HepG2 (cell line): ENCODE measurements at regions not wholly inside any gene's neighbourhood (a gene's known extent, or its start where the extent isn't known, plus 50 kb on each side); places are given as distances from the start of the nearest gene placed in this dataset.

Source experiments
- ATAC-seq: fragments of 200-7000 bp; cut with Tn5 transposase; 3 replicates; pipeline ENCODE4 v1.9.1; 2020; ENCODE audit warnings: mild to moderate bottlenecking, moderate library complexity
- BruUV-seq: library from RNA; stranded (reverse); fragments of 400-500 nt; replicated peaks from 2 replicates; lab custom pipeline; 2021; lab: Mats Ljungman, UMichigan
- CTCF ChIA-PET: fragments of 300-600 bp; formaldehyde crosslinking; extraction: SDS; loops from one replicate; lab custom pipeline; 2021; ENCODE audit warnings: low total read pairs, inconsistent platforms, low intra/inter-chr PET ratio; lab: Yijun Ruan, JAX
- POLR2A ChIA-PET: fragments of 350-600 bp; sonication (Branson Sonifier 250); formaldehyde crosslinking; loops from one replicate; lab custom pipeline; 2020; ENCODE audit warnings: antibody characterized with exemption, inconsistent platforms; lab: Yijun Ruan, JAX
- DNase-seq: peaks from one replicate; pipeline ENCODE4 v3.0.0-alpha.2; 2015; ENCODE audit warnings: low spot score
- FAIRE-seq: peaks from 3 replicates; lab custom pipeline; 2011; peaks lifted over from hg19 to GRCh38; lab: Jason Lieb, UNC
- H2AFZ ChIP-seq: one replicate; pipeline ENCODE4 v1.6.1; 2011; ENCODE audit warnings: low read length, inconsistent platforms
- H3K27ac ChIP-seq: fragments of 300-600 bp; 3 replicates; pipeline ENCODE4 v1.8.0; 2011; ENCODE audit warnings: mixed run types, mild to moderate bottlenecking, mixed read lengths, low read length, inconsistent platforms; ENCODE audit not compliant: insufficient read depth; ENCODE audit errors: extremely low read length
- H3K27me3 ChIP-seq, 2 experiments: fragments of 200-600 bp in 1 of 2; 2 replicates in 1 of 2; 3 replicates in 1 of 2; pipeline versions ENCODE4 v1.6.0 to v1.8.0; 2011; ENCODE audit warnings: low read length in 2 of 2, mild to moderate bottlenecking in 2 of 2, moderate library complexity in 2 of 2, inconsistent platforms in 1 of 2; ENCODE audit not compliant: insufficient read depth in 2 of 2, control insufficient read depth in 1 of 2
- H3K36me3 ChIP-seq, 2 experiments: fragments of 200-600 bp in 1 of 2; replicated peaks in 1 of 2; 2 replicates in 1 of 2; 3 replicates in 1 of 2; pipeline versions ENCODE4 v1.5.1 to v1.8.0; 2011; ENCODE audit warnings: low read length in 2 of 2, inconsistent platforms in 1 of 2; ENCODE audit not compliant: insufficient read depth in 2 of 2, control insufficient read depth in 1 of 2
- H3K4me1 ChIP-seq: 2 replicates; pipeline ENCODE4 v1.5.1; 2012; ENCODE audit warnings: low read length, inconsistent platforms; ENCODE audit not compliant: insufficient read depth
- H3K4me2 ChIP-seq: 2 replicates; pipeline ENCODE4 v1.6.0; 2011; ENCODE audit warnings: low read depth, low read length, inconsistent platforms
- H3K4me3 ChIP-seq, 3 experiments: fragments of 200-600 bp in 1 of 3; sonication (generic), shearing (Covaris generic) in 1 of 3; replicated peaks in 1 of 3; 2 replicates each; pipeline ENCODE4 v1.5.1; 2011 to 2016; ENCODE audit warnings: low read length in 3 of 3, inconsistent platforms in 2 of 3, low read depth in 2 of 3, mild to moderate bottlenecking in 2 of 3, control low read depth in 1 of 3, mixed read lengths in 1 of 3; ENCODE audit not compliant: insufficient read depth in 1 of 3
- H3K79me2 ChIP-seq: one replicate; pipeline ENCODE4 v1.6.1; 2011; ENCODE audit warnings: low read length, inconsistent platforms; ENCODE audit not compliant: insufficient read depth
- H3K9ac ChIP-seq: 2 replicates; pipeline ENCODE4 v1.6.0; 2011; ENCODE audit warnings: mild to moderate bottlenecking, low read depth, low read length, inconsistent platforms; ENCODE audit not compliant: insufficient read depth
- H3K9me3 ChIP-seq: 2 replicates; pipeline ENCODE4 v1.5.1; 2012; ENCODE audit warnings: mild to moderate bottlenecking, low read length
- H4K20me1 ChIP-seq: 2 replicates; pipeline ENCODE4 v1.6.0; 2011; ENCODE audit warnings: inconsistent platforms, mild to moderate bottlenecking, low read length, moderate library complexity; ENCODE audit not compliant: insufficient read depth
- ELF4 ChIP-seq: sonication (generic); formaldehyde crosslinking; IDR thresholded peaks from 2 replicates; pipeline ENCODE4 v1.5.0; 2020; ENCODE audit warnings: missing genetic modification reagents, mild to moderate bottlenecking, moderate library complexity, borderline replicate concordance
- NFKBIZ ChIP-seq: IDR thresholded peaks from 2 replicates; pipeline ENCODE4 v1.6.1; 2018; ENCODE audit warnings: missing genetic modification reagents, missing compliant biosample characterization
- PLRG1 ChIP-seq: fragments of 450-650 bp; conservative IDR thresholded peaks from 2 replicates; pipeline ENCODE4 v1.6.1; 2016
- REXO4 ChIP-seq: sonication (generic); formaldehyde crosslinking; IDR thresholded peaks from 2 replicates; pipeline ENCODE4 v1.8.0; 2022; ENCODE audit warnings: missing genetic modification reagents, mild to moderate bottlenecking, borderline replicate concordance
- SP140L ChIP-seq: sonication (generic); formaldehyde crosslinking; IDR thresholded peaks from 2 replicates; pipeline ENCODE4 v1.4.0; 2020; ENCODE audit warnings: missing genetic modification reagents, borderline replicate concordance
- TARDBP ChIP-seq: sonication (generic); formaldehyde crosslinking; IDR thresholded peaks from 2 replicates; pipeline ENCODE4 v1.8.0; 2022; ENCODE audit warnings: mild to moderate bottlenecking, missing genetic modification reagents
- TEAD2 ChIP-seq: sonication (generic); formaldehyde crosslinking; IDR thresholded peaks from 2 replicates; pipeline ENCODE4 v1.9.0; 2021; ENCODE audit warnings: missing genetic modification reagents
- ZNF24 ChIP-seq: fragments of 450-650 bp; IDR thresholded peaks from 2 replicates; pipeline ENCODE4 v1.6.1; 2017; ENCODE audit warnings: antibody characterized with exemption, mild to moderate bottlenecking
- ZNF333 ChIP-seq: sonication (generic); formaldehyde crosslinking; IDR thresholded peaks from 2 replicates; pipeline ENCODE4 v1.4.0; 2020; ENCODE audit warnings: mild to moderate bottlenecking, missing genetic modification reagents, borderline replicate concordance
- ZNF530 ChIP-seq: sonication (generic); formaldehyde crosslinking; IDR thresholded peaks from 2 replicates; pipeline ENCODE4 v1.5.0; 2020; ENCODE audit warnings: low read depth, mild to moderate bottlenecking, missing genetic modification reagents
- ZNF816 ChIP-seq: sonication (generic); formaldehyde crosslinking; IDR thresholded peaks from 2 replicates; pipeline ENCODE4 v1.8.0; 2022; ENCODE audit warnings: missing genetic modification reagents, mild to moderate bottlenecking, borderline replicate concordance
- WGBS: methylation state at CpG from one replicate; pipeline ENCODE4 v1.1.6; 2017; ENCODE audit warnings: low lambda C conversion rate; 5-methylcytosine and 5-hydroxymethylcytosine counted together
- in situ Hi-C: cut with HindIII; loops from 2 replicates; pipeline ENCODE4 v1.10.0; 2017; ENCODE audit warnings: low pct_unique_long_range_greater_than_20kb; ENCODE audit not compliant: extremely low pct_ligation_motif_present
- intact Hi-C: fragments of 100-400 bp; cut with micrococcal nuclease; formaldehyde crosslinking; loops from one replicate; pipeline ENCODE4 v1.10.0; 2022; ENCODE audit not compliant: unreplicated experiment
- TF ChIP-seq, protein P1 (sequence below): IDR thresholded peaks from 2 replicates; pipeline ENCODE4 v1.6.1; 2016
- TF ChIP-seq, protein P2 (sequence below): sonication (generic); formaldehyde crosslinking; IDR thresholded peaks from 2 replicates; pipeline ENCODE4 v1.4.0; 2020; ENCODE audit warnings: mild to moderate bottlenecking, missing genetic modification reagents
- TF ChIP-seq, protein P3 (sequence below): IDR thresholded peaks from 2 replicates; pipeline ENCODE4 v1.6.1; 2016; ENCODE audit warnings: missing compliant biosample characterization, missing genetic modification reagents, borderline replicate concordance
- TF ChIP-seq, protein P4 (sequence below): sonication (generic); formaldehyde crosslinking; IDR thresholded peaks from 2 replicates; pipeline ENCODE4 v1.4.0; 2020; ENCODE audit warnings: mild to moderate bottlenecking, low read depth, missing genetic modification reagents
- TF ChIP-seq, protein P5 (sequence below): sonication (generic); formaldehyde crosslinking; conservative IDR thresholded peaks from 2 replicates; pipeline ENCODE4 v1.4.0; 2020; ENCODE audit warnings: missing genetic modification reagents

DNA sequence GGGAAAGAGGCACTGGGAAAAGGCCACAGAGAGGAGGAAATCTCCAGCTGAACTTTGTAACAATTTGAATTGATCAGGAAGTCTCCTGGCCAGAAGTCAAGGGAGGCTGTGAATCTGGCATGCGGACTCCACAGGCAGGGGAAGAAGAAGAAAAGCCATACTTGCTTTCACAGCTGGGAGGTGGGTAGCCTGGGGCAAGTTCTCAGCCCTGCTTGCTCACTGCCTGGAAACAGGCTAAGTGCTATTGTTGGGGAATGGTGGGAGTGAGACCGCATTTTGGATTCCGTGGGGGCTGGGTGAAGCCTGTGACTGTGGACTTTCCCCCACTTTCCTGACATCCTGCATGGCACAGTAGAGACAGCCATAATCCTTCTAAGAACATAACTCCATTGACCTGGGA lies 168.8 kb upstream of the CD96 start:
- Histone ChIP-seq H3K9ac (no peak overlapping the region), H3K4me3 (no peak overlapping the region), H3K9me3 (peaks cover 13% of the 10 kb centered on the region), H4K20me1 (no peaks in the 10 kb centered on the region), H3K79me2 (no peaks in the 10 kb centered on the region), H3K27me3 (no peaks in the 10 kb centered on the region), H3K4me2 (no peak overlapping the region), H3K36me3 (no peaks in the 10 kb centered on the region), H2AFZ (no peak overlapping the region), H3K4me1 (no peaks in the 10 kb centered on the region), H3K27ac (no peak overlapping the region)
- POLR2A ChIA-PET = no interaction called here
- in situ Hi-C loops (no loop called here), intact Hi-C loops (no loop called here)
- TF ChIP-seq, protein P1, sequence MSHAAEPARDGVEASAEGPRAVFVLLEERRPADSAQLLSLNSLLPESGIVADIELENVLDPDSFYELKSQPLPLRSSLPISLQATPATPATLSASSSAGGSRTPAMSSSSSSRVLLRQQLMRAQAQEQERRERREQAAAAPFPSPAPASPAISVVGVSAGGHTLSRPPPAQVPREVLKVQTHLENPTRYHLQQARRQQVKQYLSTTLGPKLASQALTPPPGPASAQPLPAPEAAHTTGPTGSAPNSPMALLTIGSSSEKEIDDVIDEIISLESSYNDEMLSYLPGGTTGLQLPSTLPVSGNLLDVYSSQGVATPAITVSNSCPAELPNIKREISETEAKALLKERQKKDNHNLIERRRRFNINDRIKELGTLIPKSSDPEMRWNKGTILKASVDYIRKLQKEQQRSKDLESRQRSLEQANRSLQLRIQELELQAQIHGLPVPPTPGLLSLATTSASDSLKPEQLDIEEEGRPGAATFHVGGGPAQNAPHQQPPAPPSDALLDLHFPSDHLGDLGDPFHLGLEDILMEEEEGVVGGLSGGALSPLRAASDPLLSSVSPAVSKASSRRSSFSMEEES (CRISPR knock-in tag) = no peak
- TF ChIP-seq SP140L (CRISPR knock-in tag) (no peak), ZNF530 (no peak), TARDBP (CRISPR knock-in tag) (no peak), ZNF816 (CRISPR knock-in tag) (no peak), ELF4 (no peak), REXO4 (CRISPR knock-in tag) (no peak), ZNF333 (CRISPR knock-in tag) (no peak), ZNF24 (no peak), TEAD2 (CRISPR knock-in tag) (no peak), PLRG1 (no peak), NFKBIZ (no peak)
- TF ChIP-seq, protein P2, sequence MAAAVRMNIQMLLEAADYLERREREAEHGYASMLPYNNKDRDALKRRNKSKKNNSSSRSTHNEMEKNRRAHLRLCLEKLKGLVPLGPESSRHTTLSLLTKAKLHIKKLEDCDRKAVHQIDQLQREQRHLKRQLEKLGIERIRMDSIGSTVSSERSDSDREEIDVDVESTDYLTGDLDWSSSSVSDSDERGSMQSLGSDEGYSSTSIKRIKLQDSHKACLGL (CRISPR knock-in tag) = no peak
- TF ChIP-seq, protein P3, sequence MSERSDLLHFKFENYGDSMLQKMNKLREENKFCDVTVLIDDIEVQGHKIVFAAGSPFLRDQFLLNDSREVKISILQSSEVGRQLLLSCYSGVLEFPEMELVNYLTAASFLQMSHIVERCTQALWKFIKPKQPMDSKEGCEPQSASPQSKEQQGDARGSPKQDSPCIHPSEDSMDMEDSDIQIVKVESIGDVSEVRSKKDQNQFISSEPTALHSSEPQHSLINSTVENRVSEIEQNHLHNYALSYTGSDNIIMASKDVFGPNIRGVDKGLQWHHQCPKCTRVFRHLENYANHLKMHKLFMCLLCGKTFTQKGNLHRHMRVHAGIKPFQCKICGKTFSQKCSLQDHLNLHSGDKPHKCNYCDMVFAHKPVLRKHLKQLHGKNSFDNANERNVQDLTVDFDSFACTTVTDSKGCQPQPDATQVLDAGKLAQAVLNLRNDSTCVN (CRISPR knock-in tag) = no peak
- TF ChIP-seq, protein P4, sequence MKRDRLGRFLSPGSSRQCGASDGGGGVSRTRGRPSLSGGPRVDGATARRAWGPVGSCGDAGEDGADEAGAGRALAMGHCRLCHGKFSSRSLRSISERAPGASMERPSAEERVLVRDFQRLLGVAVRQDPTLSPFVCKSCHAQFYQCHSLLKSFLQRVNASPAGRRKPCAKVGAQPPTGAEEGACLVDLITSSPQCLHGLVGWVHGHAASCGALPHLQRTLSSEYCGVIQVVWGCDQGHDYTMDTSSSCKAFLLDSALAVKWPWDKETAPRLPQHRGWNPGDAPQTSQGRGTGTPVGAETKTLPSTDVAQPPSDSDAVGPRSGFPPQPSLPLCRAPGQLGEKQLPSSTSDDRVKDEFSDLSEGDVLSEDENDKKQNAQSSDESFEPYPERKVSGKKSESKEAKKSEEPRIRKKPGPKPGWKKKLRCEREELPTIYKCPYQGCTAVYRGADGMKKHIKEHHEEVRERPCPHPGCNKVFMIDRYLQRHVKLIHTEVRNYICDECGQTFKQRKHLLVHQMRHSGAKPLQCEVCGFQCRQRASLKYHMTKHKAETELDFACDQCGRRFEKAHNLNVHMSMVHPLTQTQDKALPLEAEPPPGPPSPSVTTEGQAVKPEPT (CRISPR knock-in tag) = no peak
- TF ChIP-seq, protein P5, sequence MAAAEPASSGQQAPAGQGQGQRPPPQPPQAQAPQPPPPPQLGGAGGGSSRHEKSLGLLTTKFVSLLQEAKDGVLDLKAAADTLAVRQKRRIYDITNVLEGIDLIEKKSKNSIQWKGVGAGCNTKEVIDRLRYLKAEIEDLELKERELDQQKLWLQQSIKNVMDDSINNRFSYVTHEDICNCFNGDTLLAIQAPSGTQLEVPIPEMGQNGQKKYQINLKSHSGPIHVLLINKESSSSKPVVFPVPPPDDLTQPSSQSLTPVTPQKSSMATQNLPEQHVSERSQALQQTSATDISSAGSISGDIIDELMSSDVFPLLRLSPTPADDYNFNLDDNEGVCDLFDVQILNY = no peak
- DNase-seq = no peak
- CTCF ChIA-PET = no interaction called here
- ATAC-seq = no peak
- no peak for FAIRE-seq
- BruUV-seq = no TSS peak
- 8% methylated on average over 3 of the region's 3 CpGs for WGBS
